Esophagus muscularis mucosa (tissue), 4 donors: ENCODE measurements at regions not wholly inside any gene's neighbourhood (a gene's known extent, or its start where the extent isn't known, plus 50 kb on each side); places are given as distances from the start of the nearest gene placed in this dataset.
A peak's percentile ranks its signal among the peaks of the same experiment; 100 is the strongest.

Source experiments
- DNase-seq: peaks from one replicate; pipeline ENCODE4 v3.0.0-alpha.2; 2017; ENCODE audit errors: extremely low spot score
- H3K27ac ChIP-seq, 4 donors: fragments of 200-600 bp; sonication (generic); replicated peaks in 1 of 4; 1 replicate in 3 of 4; 2 replicates in 1 of 4; pipeline ENCODE4 v1.5.1; 2016 to 2019; ENCODE audit warnings: mild to moderate bottlenecking in 1 of 4
- H3K27me3 ChIP-seq, 4 donors: fragments of 200-600 bp; sonication (generic); one replicate each; pipeline versions ENCODE4 v1.5.1 to v1.6.0; 2016 to 2019
- H3K36me3 ChIP-seq, 4 donors: fragments of 200-600 bp; sonication (generic); one replicate each; pipeline ENCODE4 v1.5.1; 2016 to 2019
- H3K4me1 ChIP-seq, 4 donors: fragments of 200-600 bp; sonication (generic); one replicate each; pipeline ENCODE4 v1.5.1; 2016 to 2019
- H3K4me3 ChIP-seq, 4 donors: fragments of 200-600 bp; sonication (generic); 1 replicate in 2 of 4; 2 replicates in 2 of 4; pipeline ENCODE4 v1.5.1; 2016 to 2019; ENCODE audit warnings: mild to moderate bottlenecking in 4 of 4, moderate library complexity in 1 of 4
- H3K9me3 ChIP-seq, 4 donors: fragments of 200-600 bp; sonication (generic); 1 replicate in 3 of 4; 2 replicates in 1 of 4; pipeline ENCODE4 v1.5.1; 2016 to 2019
- CTCF ChIP-seq, 3 experiments: fragments of 200-600 bp in 2 of 3; fragments of 450-650 bp in 1 of 3; sonication (generic) in 2 of 3; IDR thresholded peaks; one replicate each; pipeline ENCODE4 v1.5.1; 2017 to 2019; ENCODE audit warnings: antibody characterized with exemption in 3 of 3, mild to moderate bottlenecking in 2 of 3, moderate library complexity in 1 of 3
- EP300 ChIP-seq: sonication (generic); formaldehyde crosslinking; IDR thresholded peaks from one replicate; pipeline ENCODE4 v1.6.1; 2017; ENCODE audit warnings: antibody characterized with exemption
- POLR2A ChIP-seq: fragments of 450-650 bp; IDR thresholded peaks from one replicate; pipeline ENCODE4 v1.6.1; 2017; ENCODE audit warnings: antibody characterized with exemption, moderate library complexity, mild to moderate bottlenecking, low read depth
- POLR2AphosphoS5 ChIP-seq, 2 donors: sonication (generic); formaldehyde crosslinking; IDR thresholded peaks; one replicate each; pipeline ENCODE4 v1.6.1; 2017; ENCODE audit warnings: antibody characterized with exemption in 2 of 2
- WGBS: methylation state at CpG from one replicate; pipeline ENCODE4 v1.1.5; 2018; 5-methylcytosine and 5-hydroxymethylcytosine counted together
- intact Hi-C: fragments of 100-400 bp; cut with DNase I; formaldehyde crosslinking; loops from one replicate; pipeline ENCODE4 v1.15.1; 2023

- no peak for TF ChIP-seq POLR2AphosphoS5 (IDR thresholded peaks at IDR 0.05)
- TF ChIP-seq POLR2A = no peak
- TF ChIP-seq EP300 = no peak
- no peak for TF ChIP-seq CTCF (IDR thresholded peaks at IDR 0.05)
- DNase-seq = no peak
Observed at GRCh38 chr20:40343390-40343789, 345.6 kb downstream of the MAFB start.

GRCh38 chr20:40341561-40341960, 347.5 kb downstream of the MAFB start:
- Histone ChIP-seq H3K9me3 (peaks cover 0 to 29% (median 7%) of the 10 kb centered on the region in 4 donors), H3K4me3 (no peak overlapping the region), H3K27me3 (no peaks in the 10 kb centered on the region), H3K4me1 (no peaks in the 10 kb centered on the region), H3K27ac (no peak overlapping the region), H3K36me3 (no peaks in the 10 kb centered on the region)
- TF ChIP-seq EP300 (no peak), POLR2A (no peak), CTCF (IDR thresholded peaks at IDR 0.05) (no peak), POLR2AphosphoS5 (IDR thresholded peaks at IDR 0.05) (no peak)
- intact Hi-C loops = no loop called here
- DNase-seq = no peak

More at GRCh38 chr20:40343390-40343789, 345.6 kb downstream of the MAFB start:
- no peaks in the 10 kb centered on the region for H3K27me3 ChIP-seq
- H3K4me3 ChIP-seq = no peak overlapping the region
- H3K4me1 ChIP-seq = no peaks in the 10 kb centered on the region
- no peak overlapping the region for H3K27ac ChIP-seq
- no peaks in the 10 kb centered on the region for H3K36me3 ChIP-seq
- intact Hi-C loops = no loop called here
- H3K9me3 ChIP-seq = peaks cover 0 to 29% (median 10%) of the 10 kb centered on the region in 4 donors

GRCh38 chr20:40339661-40340449, 349.2 kb downstream of the MAFB start:
- no peak for TF ChIP-seq POLR2A
- TF ChIP-seq CTCF (IDR thresholded peaks at IDR 0.05) = no peak
- TF ChIP-seq POLR2AphosphoS5 (IDR thresholded peaks at IDR 0.05) = no peak
- TF ChIP-seq EP300 = no peak
- WGBS = 69% methylated on average over 2 of the region's 2 CpGs

GRCh38 chr20:40336533-40336932, 352.5 kb downstream of the MAFB start:
- intact Hi-C loops = no loop called here
- no peak for TF ChIP-seq CTCF (IDR thresholded peaks at IDR 0.05)
- TF ChIP-seq EP300 = no peak
- TF ChIP-seq POLR2A = no peak
- TF ChIP-seq POLR2AphosphoS5 (IDR thresholded peaks at IDR 0.05) = no peak
- Histone ChIP-seq H3K27ac (no peak overlapping the region), H3K4me3 (no peak overlapping the region), H3K4me1 (no peaks in the 10 kb centered on the region), H3K36me3 (no peaks in the 10 kb centered on the region), H3K9me3 (no peaks in the 10 kb centered on the region), H3K27me3 (peaks cover 0 to 3% (median 0%) of the 10 kb centered on the region in 4 donors)
- peak; percentile 39 for DNase-seq
- WGBS = 71% methylated on average over 1 of the region's 1 CpG

More at GRCh38 chr20:40339661-40340449, 349.2 kb downstream of the MAFB start:
- DNase-seq = peak; percentile 86
- Histone ChIP-seq H3K36me3 (no peaks in the 10 kb centered on the region), H3K4me3 (no peak overlapping the region), H3K9me3 (peaks cover 0 to 23% (median 7%) of the 10 kb centered on the region in 4 donors), H3K27ac (no peak overlapping the region), H3K4me1 (no peaks in the 10 kb centered on the region), H3K27me3 (no peaks in the 10 kb centered on the region)
- intact Hi-C loops = no loop called here
